Hematopoietic multipotent progenitor cell treated with erythropoietin and hydrocortisone succinate and interleukin-3 and kit ligand, for 6 days (in vitro differentiated cells): ENCODE measurements at regions not wholly inside any gene's neighbourhood (a gene's known extent, or its start where the extent isn't known, plus 50 kb on each side); places are given as distances from the start of the nearest gene placed in this dataset.
A peak's percentile ranks its signal among the peaks of the same experiment; 100 is the strongest.

Experiments used
- DNase-seq: peaks from one replicate; pipeline ENCODE4 v3.0.0-alpha.2; 2015

- DNase-seq: no peak
Observed at GRCh38 chr17:14873996-14874395, 391.1 kb downstream of the PMP22 start.

GRCh38 chr17:14873540-14873939 is 391.6 kb downstream of the PMP22 start:
- DNase-seq: no peak

- DNase-seq: no peak
Observed at GRCh38 chr17:14871921-14872320, 393.2 kb downstream of the PMP22 start.

GRCh38 chr17:14866266-14866665 is 398.9 kb downstream of the PMP22 start:
- no peak for DNase-seq

- no peak for DNase-seq
Observed at GRCh38 chr17:14864127-14864526, 401.0 kb downstream of the PMP22 start.

- no peak for DNase-seq
Observed at GRCh38 chr17:14859542-14859941, 405.6 kb downstream of the PMP22 start.

- no peak for DNase-seq
Observed at GRCh38 chr17:14856176-14856575, 408.9 kb downstream of the PMP22 start.

- DNase-seq: no peak
Observed at GRCh38 chr17:14854691-14855090, 410.4 kb downstream of the PMP22 start.

GRCh38 chr17:14845591-14846281 is 419.4 kb downstream of the PMP22 start:
- DNase-seq: no peak

GRCh38 chr17:14843086-14843795 is 421.9 kb downstream of the PMP22 start:
- DNase-seq: no peak

GRCh38 chr17:14840616-14841231 is 424.4 kb downstream of the PMP22 start:
- no peak for DNase-seq

GRCh38 chr17:14838567-14838966 is 426.6 kb downstream of the PMP22 start:
- DNase-seq: no peak

- DNase-seq: peak; percentile 19
Observed at GRCh38 chr17:14833201-14833785, 431.8 kb downstream of the PMP22 start.

GRCh38 chr17:14831491-14831890 is 433.6 kb downstream of the PMP22 start:
- DNase-seq: no peak

- no peak for DNase-seq
Observed at GRCh38 chr17:14827396-14827919, 437.7 kb downstream of the PMP22 start.

GRCh38 chr17:14826358-14826757 is 438.8 kb downstream of the PMP22 start:
- no peak for DNase-seq

- DNase-seq: no peak
Observed at GRCh38 chr17:14818469-14818868, 446.7 kb downstream of the PMP22 start.

GRCh38 chr17:14815079-14815478 is 450.0 kb downstream of the PMP22 start:
- DNase-seq: no peak

- DNase-seq: peak; percentile 55
Observed at GRCh38 chr17:14813649-14814370, 451.3 kb downstream of the PMP22 start.

- DNase-seq: no peak
Observed at GRCh38 chr17:14808425-14808824, 456.7 kb downstream of the PMP22 start.

- no peak for DNase-seq
Observed at GRCh38 chr17:14805348-14805747, 459.8 kb downstream of the PMP22 start.

- no peak for DNase-seq
Observed at GRCh38 chr17:14803826-14804225, 461.3 kb downstream of the PMP22 start.

- DNase-seq: no peak
Observed at GRCh38 chr17:14797801-14798200, 467.3 kb downstream of the PMP22 start.
